HCT116 (cell line): ENCODE measurements at regions not wholly inside any gene's neighbourhood (a gene's known extent, or its start where the extent isn't known, plus 50 kb on each side); places are given as distances from the start of the nearest gene placed in this dataset.

Source experiments
- ATAC-seq: fragments of 200-7000 bp; cut with Tn5 transposase; 2 replicates; pipeline ENCODE4 v1.9.1; 2020; ENCODE audit warnings: mild to moderate bottlenecking, moderate library complexity
- BruUV-seq: library from RNA; stranded (reverse); fragments of 400-500 nt; replicated peaks from 2 replicates; lab custom pipeline; 2021; lab: Mats Ljungman, UMichigan
- CTCF ChIA-PET: fragments of 300-600 bp; sonication (Branson Sonifier 250); formaldehyde crosslinking; loops from one replicate; lab custom pipeline; 2021; ENCODE audit warnings: antibody characterized with exemption; lab: Charles Lee
- POLR2A ChIA-PET: fragments of 300-600, 350-600 bp; sonication (Branson Sonifier 250); formaldehyde crosslinking; loops from one replicate; lab custom pipeline; 2021; ENCODE audit warnings: antibody characterized with exemption; lab: Charles Lee
- RAD21 ChIA-PET, 2 experiments: fragments of 300-600 bp; sonication (Branson Sonifier 250); formaldehyde crosslinking; loops; one replicate each; lab custom pipeline; 2023; ENCODE audit warnings: low total read pairs in 2 of 2; ENCODE audit not compliant: uncharacterized antibody in 2 of 2, unreplicated experiment in 2 of 2, low non-redundant PET in 1 of 2; lab: Charles Lee
- DNase-seq: peaks from one replicate; pipeline ENCODE4 v3.0.0-alpha.2; 2010; ENCODE audit warnings: low read depth, low spot score
- H2AFZ ChIP-seq: fragments of 200-600 bp; shearing (Covaris generic), sonication (generic); 2 replicates; pipeline ENCODE4 v1.6.1; 2017; ENCODE audit warnings: low read depth, mixed run types, mixed read lengths, antibody characterized with exemption, low read length; ENCODE audit not compliant: poor library complexity, severe bottlenecking
- H3K27ac ChIP-seq: 2 replicates; pipeline ENCODE4 v1.5.1; 2012; ENCODE audit warnings: low read depth, low read length
- H3K27me3 ChIP-seq: fragments of 200-600 bp; sonication (generic); 2 replicates; pipeline ENCODE4 v1.6.1; 2016; ENCODE audit warnings: mixed run types, low read length, mixed read lengths; ENCODE audit not compliant: insufficient read depth
- H3K36me3 ChIP-seq, 2 experiments: fragments of 200-500 bp in 1 of 2; fragments of 200-600 bp in 1 of 2; sonication (Bioruptor generic) in 1 of 2; sonication (generic) in 1 of 2; 2 replicates each; pipeline versions ENCODE4 v1.5.1 to v1.6.1; 2014 to 2016; ENCODE audit warnings: low read length in 2 of 2, inconsistent platforms in 1 of 2, mixed read lengths in 1 of 2, mixed run types in 1 of 2; ENCODE audit not compliant: insufficient read depth in 2 of 2, control insufficient read depth in 1 of 2
- H3K4me1 ChIP-seq, 2 experiments: fragments of 200-600 bp in 1 of 2; sonication (generic) in 1 of 2; 2 replicates each; pipeline versions ENCODE4 v1.5.1 to v1.6.1; 2012 to 2017; ENCODE audit warnings: low read length in 2 of 2, inconsistent platforms in 1 of 2, mild to moderate bottlenecking in 1 of 2, mixed read lengths in 1 of 2, mixed run types in 1 of 2, moderate library complexity in 1 of 2; ENCODE audit not compliant: insufficient read depth in 2 of 2, control insufficient read depth in 1 of 2
- H3K4me2 ChIP-seq: fragments of 200-600 bp; sonication (generic); 2 replicates; pipeline ENCODE4 v1.6.1; 2017; ENCODE audit warnings: mixed run types, low read length, mixed read lengths
- H3K4me3 ChIP-seq, 2 experiments: fragments of 200-600 bp in 1 of 2; sonication (generic) in 1 of 2; replicated peaks in 1 of 2; 2 replicates each; pipeline ENCODE4 v1.5.1; 2011 to 2016; ENCODE audit warnings: low read length in 2 of 2, control low read depth in 1 of 2, low read depth in 1 of 2, mild to moderate bottlenecking in 1 of 2, mixed read lengths in 1 of 2, mixed run types in 1 of 2
- H3K79me2 ChIP-seq: fragments of 200-600 bp; sonication (generic); 2 replicates; pipeline ENCODE4 v1.6.1; 2017; ENCODE audit warnings: mild to moderate bottlenecking, mixed run types, low read length, moderate library complexity, mixed read lengths; ENCODE audit not compliant: insufficient read depth
- H3K9ac ChIP-seq: fragments of 200-600 bp; sonication (generic); 2 replicates; pipeline ENCODE4 v1.6.1; 2016; ENCODE audit warnings: low read length, mixed read lengths
- H3K9me2 ChIP-seq: fragments of 200-600 bp; sonication (generic), shearing (Covaris generic); 2 replicates; pipeline ENCODE4 v1.6.1; 2017; ENCODE audit warnings: mixed run types, mild to moderate bottlenecking, moderate library complexity; ENCODE audit not compliant: insufficient read depth
- H3K9me3 ChIP-seq, 2 experiments: fragments of 200-500 bp in 1 of 2; fragments of 200-600 bp in 1 of 2; sonication (Bioruptor generic) in 1 of 2; sonication (generic) in 1 of 2; 2 replicates each; pipeline ENCODE4 v1.6.1; 2014 to 2017; ENCODE audit warnings: low read length in 2 of 2, mixed read lengths in 2 of 2, inconsistent platforms in 1 of 2, low read depth in 1 of 2, mild to moderate bottlenecking in 1 of 2, mixed run types in 1 of 2, moderate library complexity in 1 of 2; ENCODE audit not compliant: control insufficient read depth in 1 of 2, insufficient read depth in 1 of 2
- H4K20me1 ChIP-seq: fragments of 200-600 bp; sonication (generic), shearing (Covaris generic); 2 replicates; pipeline ENCODE4 v1.6.1; 2017; ENCODE audit warnings: mixed run types, mild to moderate bottlenecking, moderate library complexity; ENCODE audit not compliant: insufficient read depth
- CBX3 ChIP-seq: IDR thresholded peaks from 2 replicates; pipeline ENCODE4 v1.6.1; 2012; ENCODE audit warnings: low read depth
- CEBPB ChIP-seq: IDR thresholded peaks from 2 replicates; pipeline ENCODE4 v1.6.1; 2012; ENCODE audit warnings: low read depth
- CTCF ChIP-seq, 3 experiments: fragments of 200-600 bp in 1 of 3; sonication (generic) in 1 of 3; IDR thresholded peaks in 2 of 3; conservative IDR thresholded peaks in 1 of 3; 2 replicates each; pipeline ENCODE4 v1.5.1; 2012 to 2017; ENCODE audit warnings: low read depth in 2 of 3, low read length in 2 of 3, antibody characterized with exemption in 1 of 3, borderline replicate concordance in 1 of 3, control low read depth in 1 of 3, mild to moderate bottlenecking in 1 of 3, mixed read lengths in 1 of 3, mixed run types in 1 of 3, moderate library complexity in 1 of 3; ENCODE audit not compliant: insufficient read depth in 1 of 3
- EGR1 ChIP-seq: IDR thresholded peaks from 2 replicates; pipeline ENCODE4 v1.6.1; 2012; ENCODE audit warnings: low read depth
- ELF1 ChIP-seq: IDR thresholded peaks from 2 replicates; pipeline ENCODE4 v1.6.1; 2012; ENCODE audit warnings: low read depth, borderline replicate concordance
- EZH2 ChIP-seq: fragments of 200-600 bp; sonication (generic); IDR thresholded peaks from 2 replicates; pipeline ENCODE4 v1.6.1; 2017; ENCODE audit warnings: antibody characterized with exemption, mixed run types
- FOSL1 ChIP-seq: IDR thresholded peaks from 2 replicates; pipeline ENCODE4 v1.6.1; 2012; ENCODE audit warnings: low read depth
- JUND ChIP-seq: IDR thresholded peaks from 2 replicates; pipeline ENCODE4 v1.6.1; 2012
- POLR2A ChIP-seq: IDR thresholded peaks from 2 replicates; pipeline ENCODE4 v1.7.0; 2011; ENCODE audit warnings: borderline replicate concordance; ENCODE audit not compliant: insufficient read depth, insufficient read length; ENCODE audit errors: extremely low read depth
- POLR2AphosphoS5 ChIP-seq: IDR thresholded peaks from 2 replicates; pipeline ENCODE4 v1.6.1; 2011; ENCODE audit warnings: mild to moderate bottlenecking, low read depth, low read length, moderate library complexity
- RAD21 ChIP-seq: IDR thresholded peaks from 2 replicates; pipeline ENCODE4 v1.6.1; 2012; ENCODE audit warnings: low read depth, mild to moderate bottlenecking
- REST ChIP-seq: IDR thresholded peaks from 2 replicates; pipeline ENCODE4 v1.6.1; 2012; ENCODE audit warnings: low read depth
- SIN3A ChIP-seq: IDR thresholded peaks from 2 replicates; pipeline ENCODE4 v1.6.1; 2012; ENCODE audit warnings: low read depth
- SP1 ChIP-seq: IDR thresholded peaks from 2 replicates; pipeline ENCODE4 v1.6.1; 2012; ENCODE audit warnings: low read depth
- SRF ChIP-seq: IDR thresholded peaks from 2 replicates; pipeline ENCODE4 v1.6.1; 2012; ENCODE audit warnings: low read depth
- TCF7L2 ChIP-seq: IDR thresholded peaks from 2 replicates; pipeline ENCODE4 v1.7.0; 2011; ENCODE audit warnings: borderline replicate concordance, inconsistent platforms; ENCODE audit not compliant: insufficient read depth, insufficient read length; ENCODE audit errors: extremely low read depth
- YY1 ChIP-seq: IDR thresholded peaks from 2 replicates; pipeline ENCODE4 v1.6.1; 2011; ENCODE audit warnings: low read length, low read depth, moderate library complexity, mild to moderate bottlenecking; ENCODE audit not compliant: insufficient replicate concordance; ENCODE audit errors: extremely low read depth
- ZBTB33 ChIP-seq: IDR thresholded peaks from 2 replicates; pipeline ENCODE4 v1.6.1; 2011; ENCODE audit warnings: mild to moderate bottlenecking, low read length, moderate library complexity; ENCODE audit not compliant: insufficient replicate concordance; ENCODE audit errors: extremely low read depth
- ZFX ChIP-seq: fragments of 450-650 bp; IDR thresholded peaks from 2 replicates; pipeline ENCODE4 v1.6.1; 2017
- ZNF274 ChIP-seq: fragments of 200-500 bp; sonication (Bioruptor generic); IDR thresholded peaks from 2 replicates; pipeline ENCODE4 v1.6.1; 2014; ENCODE audit warnings: mild to moderate bottlenecking, low read depth, low read length, inconsistent platforms
- intact Hi-C: fragments of 100-400 bp; cut with micrococcal nuclease; formaldehyde crosslinking; loops from 2 replicates; pipeline ENCODE4 v1.10.0; 2022

GRCh38 chrX:8867406-8867805, 66.2 kb upstream of the FAM9A start:
- BruUV-seq = no TSS peak
- intact Hi-C loops = no loop called here
- ATAC-seq = no peak
- no peak overlapping the region for H3K4me2 ChIP-seq
- no peaks in the 10 kb centered on the region for H3K36me3 ChIP-seq
- H3K9me3 ChIP-seq = no peaks in the 10 kb centered on the region
- no peak overlapping the region for H3K27ac ChIP-seq
- TF ChIP-seq POLR2AphosphoS5 (no peak), TCF7L2 (no peak), REST (no peak), YY1 (no peak), SIN3A (no peak), POLR2A (no peak), CTCF (IDR thresholded peaks at IDR 0.05 in 2 of 3, conservative IDR thresholded peaks at IDR 0.05 in 1 of 3; ENCODE audit: borderline replicate concordance in 1 of 3, insufficient read depth in 1 of 3, low read depth in 2 of 3, low read length in 2 of 3) (no peak), ZBTB33 (no peak), ZNF274 (no peak), EGR1 (no peak), ELF1 (no peak), RAD21 (no peak), JUND (no peak), FOSL1 (no peak), CEBPB (no peak), SP1 (no peak), CBX3 (no peak), ZFX (no peak), SRF (no peak), EZH2 (no peak)
- H3K9ac ChIP-seq = no peak overlapping the region
- POLR2A ChIA-PET = no interaction called here
- H3K27me3 ChIP-seq = no peaks in the 10 kb centered on the region
- H2AFZ ChIP-seq = no peak overlapping the region
- RAD21 ChIA-PET = no interaction called here
- no peak overlapping the region for H3K4me3 ChIP-seq
- CTCF ChIA-PET = no interaction called here
- H4K20me1 ChIP-seq = no peaks in the 10 kb centered on the region
- H3K79me2 ChIP-seq = no peaks in the 10 kb centered on the region
- H3K4me1 ChIP-seq = no peaks in the 10 kb centered on the region
- no peaks in the 10 kb centered on the region for H3K9me2 ChIP-seq
- no peak for DNase-seq
